ENCODE measurements at regions not wholly inside any gene's neighbourhood (a gene's known extent, or its start where the extent isn't known, plus 50 kb on each side); places are given as distances from the start of the nearest gene placed in this dataset.

- DNase-seq (ENCODE audit: low spot score in 2 of 2) = no peak
- H3K9me3 ChIP-seq = no peaks in the 10 kb centered on the region
- intact Hi-C loops (cut with DNase I; ENCODE audit: low total_unique reads) = no loop called here
- H3K27ac ChIP-seq = no peak overlapping the region
- H3K4me1 ChIP-seq = no peaks in the 10 kb centered on the region
- peaks cover 0 to 39% of the 10 kb centered on the region in 2 donors for H3K27me3 ChIP-seq
- H3K36me3 ChIP-seq = no peaks in the 10 kb centered on the region
- H3K4me3 ChIP-seq = no peak overlapping the region
- TF ChIP-seq CTCF (IDR thresholded peaks at IDR 0.05) (no peak), POLR2A (IDR thresholded peaks at IDR 0.05) (no peak), POLR2AphosphoS5 (IDR thresholded peaks at IDR 0.05) (no peak)
Measured at GRCh38 chr14:96734076-96734622, 63.0 kb upstream of the VRK1 start.

GRCh38 chr14:96735526-96735925, 61.7 kb upstream of the VRK1 start:
- intact Hi-C loops (cut with DNase I; ENCODE audit: low total_unique reads) = no loop called here
- TF ChIP-seq POLR2A (IDR thresholded peaks at IDR 0.05) = no peak
- TF ChIP-seq POLR2AphosphoS5 (IDR thresholded peaks at IDR 0.05) = no peak
- TF ChIP-seq CTCF (IDR thresholded peaks at IDR 0.05) = no peak
- H3K27me3 ChIP-seq = peaks cover 0 to 53% of the 10 kb centered on the region in 2 donors
- no peaks in the 10 kb centered on the region for H3K9me3 ChIP-seq
- DNase-seq (ENCODE audit: low spot score in 2 of 2) = no peak
- H3K4me1 ChIP-seq = no peaks in the 10 kb centered on the region
- no peak overlapping the region for H3K4me3 ChIP-seq
- H3K36me3 ChIP-seq = no peaks in the 10 kb centered on the region
- H3K27ac ChIP-seq = no peak overlapping the region

- no peak for DNase-seq (ENCODE audit: low spot score in 2 of 2)
- H3K4me1 ChIP-seq = peaks cover 0 to 2% of the 10 kb centered on the region in 2 donors
- no peak overlapping the region for H3K27ac ChIP-seq
- no peaks in the 10 kb centered on the region for H3K9me3 ChIP-seq
- no peak overlapping the region for H3K4me3 ChIP-seq
- TF ChIP-seq CTCF (IDR thresholded peaks at IDR 0.05) (no peak), POLR2AphosphoS5 (IDR thresholded peaks at IDR 0.05) (no peak), POLR2A (IDR thresholded peaks at IDR 0.05) (no peak)
- H3K27me3 ChIP-seq = peaks cover 0 to 60% of the 10 kb centered on the region in 2 donors
- H3K36me3 ChIP-seq = no peaks in the 10 kb centered on the region
- intact Hi-C loops (cut with DNase I; ENCODE audit: low total_unique reads) = no loop called here
Measured at GRCh38 chr14:96736439-96736838, 60.7 kb upstream of the VRK1 start.

- H3K9me3 ChIP-seq = no peaks in the 10 kb centered on the region
- H3K27me3 ChIP-seq = peaks cover 5 to 67% of the 10 kb centered on the region in 2 donors
- TF ChIP-seq CTCF (IDR thresholded peaks at IDR 0.05) = no peak
Measured at GRCh38 chr14:96737881-96738280, 59.3 kb upstream of the VRK1 start.

GRCh38 chr14:96739200-96739910, 57.8 kb upstream of the VRK1 start:
- Histone ChIP-seq H3K27me3 (peaks cover 5 to 69% of the 10 kb centered on the region in 2 donors), H3K36me3 (no peaks in the 10 kb centered on the region), H3K4me1 (peaks cover 0 to 4% of the 10 kb centered on the region in 2 donors), H3K9me3 (no peaks in the 10 kb centered on the region), H3K4me3 (no peak overlapping the region), H3K27ac (no peak overlapping the region)
- TF ChIP-seq POLR2A (IDR thresholded peaks at IDR 0.05) = no peak
- TF ChIP-seq POLR2AphosphoS5 (IDR thresholded peaks at IDR 0.05) = no peak
- TF ChIP-seq CTCF (IDR thresholded peaks at IDR 0.05) = no peak
- intact Hi-C loops (cut with DNase I; ENCODE audit: low total_unique reads) = no loop called here
- DNase-seq (ENCODE audit: low spot score in 2 of 2) = peak in 1 of 2 donors; percentile 6

More at GRCh38 chr14:96737881-96738280, 59.3 kb upstream of the VRK1 start:
- intact Hi-C loops (cut with DNase I; ENCODE audit: low total_unique reads) = no loop called here
- no peak for DNase-seq (ENCODE audit: low spot score in 2 of 2)
- Histone ChIP-seq H3K36me3 (no peaks in the 10 kb centered on the region), H3K4me3 (no peak overlapping the region), H3K4me1 (peaks cover 0 to 4% of the 10 kb centered on the region in 2 donors), H3K27ac (no peak overlapping the region)
